Mesenchymal stem cell (in vitro differentiated cells and primary cell): ENCODE measurements at regions not wholly inside any gene's neighbourhood (a gene's known extent, or its start where the extent isn't known, plus 50 kb on each side); places are given as distances from the start of the nearest gene placed in this dataset.

Experiments
- DNase-seq: peaks from one replicate; pipeline ENCODE4 v3.0.0-alpha.2; 2013
- H2AFZ ChIP-seq: one replicate; pipeline ENCODE4 v1.6.1; 2013; ENCODE audit warnings: low read depth, mild to moderate bottlenecking, control low read depth, inconsistent platforms, low read length, moderate library complexity
- H2AK5ac ChIP-seq: 2 replicates; pipeline ENCODE4 v1.6.1; 2013; ENCODE audit warnings: low read length, moderate library complexity, mild to moderate bottlenecking, inconsistent platforms; ENCODE audit not compliant: severe bottlenecking
- H2BK120ac ChIP-seq: one replicate; pipeline ENCODE4 v1.6.1; 2013; ENCODE audit warnings: low read depth, mild to moderate bottlenecking, inconsistent platforms, low read length, moderate library complexity
- H2BK12ac ChIP-seq, 2 experiments: one replicate each; pipeline ENCODE4 v1.6.1; 2013; ENCODE audit warnings: inconsistent platforms in 2 of 2, low read length in 2 of 2, mild to moderate bottlenecking in 2 of 2, moderate library complexity in 2 of 2, control low read depth in 1 of 2
- H2BK15ac ChIP-seq: one replicate; pipeline ENCODE4 v1.6.1; 2013; ENCODE audit warnings: mild to moderate bottlenecking, low read depth, inconsistent platforms; ENCODE audit not compliant: poor library complexity, severe bottlenecking
- H2BK5ac ChIP-seq: 2 replicates; pipeline ENCODE4 v1.6.1; 2013; ENCODE audit warnings: low read depth, mild to moderate bottlenecking, low read length, control low read depth, inconsistent platforms; ENCODE audit not compliant: poor library complexity, severe bottlenecking
- H3K14ac ChIP-seq, 2 experiments: one replicate each; pipeline ENCODE4 v1.6.1; 2013; ENCODE audit warnings: inconsistent platforms in 2 of 2, low read length in 2 of 2, control low read depth in 1 of 2, mild to moderate bottlenecking in 1 of 2, moderate library complexity in 1 of 2
- H3K18ac ChIP-seq, 2 experiments: one replicate each; pipeline ENCODE4 v1.6.1; 2013; ENCODE audit warnings: inconsistent platforms in 2 of 2, low read length in 2 of 2, control low read depth in 1 of 2, low read depth in 1 of 2, mild to moderate bottlenecking in 1 of 2
- H3K23ac ChIP-seq, 2 experiments: one replicate each; pipeline ENCODE4 v1.6.1; 2013; ENCODE audit warnings: inconsistent platforms in 2 of 2, low read length in 2 of 2, mild to moderate bottlenecking in 2 of 2, moderate library complexity in 2 of 2, control low read depth in 1 of 2
- H3K27ac ChIP-seq: 2 replicates; pipeline ENCODE4 v1.5.1; 2013; ENCODE audit warnings: mild to moderate bottlenecking, moderate library complexity, low read length, control low read depth, inconsistent platforms; ENCODE audit not compliant: poor library complexity, severe bottlenecking
- H3K27me3 ChIP-seq, 2 experiments: 2 replicates each; pipeline versions ENCODE4 v1.6.1 to v1.7.0; 2013; ENCODE audit warnings: low read length in 2 of 2, mild to moderate bottlenecking in 2 of 2, moderate library complexity in 2 of 2, control low read depth in 1 of 2, inconsistent platforms in 1 of 2; ENCODE audit not compliant: control insufficient read depth in 1 of 2, insufficient read depth in 1 of 2
- H3K36me3 ChIP-seq, 2 experiments: 2 replicates each; pipeline versions ENCODE4 v1.6.1 to v1.7.0; 2013; ENCODE audit warnings: low read length in 2 of 2, control low read depth in 1 of 2, inconsistent platforms in 1 of 2, low read depth in 1 of 2, mild to moderate bottlenecking in 1 of 2; ENCODE audit not compliant: insufficient read depth in 2 of 2, control insufficient read depth in 1 of 2
- H3K4ac ChIP-seq, 2 experiments: one replicate each; pipeline ENCODE4 v1.6.1; 2013; ENCODE audit warnings: inconsistent platforms in 2 of 2, low read length in 2 of 2, mild to moderate bottlenecking in 2 of 2, moderate library complexity in 2 of 2, control low read depth in 1 of 2, low read depth in 1 of 2
- H3K4me1 ChIP-seq: 2 replicates; pipeline ENCODE4 v1.6.1; 2013; ENCODE audit warnings: low read depth, low read length, control low read depth; ENCODE audit not compliant: control insufficient read depth, insufficient read depth
- H3K4me2 ChIP-seq: 2 replicates; pipeline ENCODE4 v1.6.1; 2013; ENCODE audit warnings: low read length, mild to moderate bottlenecking, inconsistent platforms; ENCODE audit not compliant: poor library complexity, severe bottlenecking
- H3K4me3 ChIP-seq, 2 experiments: 2 replicates each; pipeline versions ENCODE4 v1.5.1 to v1.7.0; 2013; ENCODE audit warnings: low read length in 2 of 2, mild to moderate bottlenecking in 2 of 2, control low read depth in 1 of 2, low read depth in 1 of 2; ENCODE audit not compliant: insufficient read depth in 1 of 2
- H3K79me1 ChIP-seq: replicated peaks from 2 replicates; pipeline ENCODE4 v1.6.1; 2013; ENCODE audit warnings: mild to moderate bottlenecking, control low read depth, low read length, inconsistent platforms; ENCODE audit not compliant: poor library complexity, severe bottlenecking
- H3K9ac ChIP-seq: 2 replicates; pipeline ENCODE4 v1.7.0; 2013; ENCODE audit warnings: mild to moderate bottlenecking, low read length, moderate library complexity
- H3K9me3 ChIP-seq: 2 replicates; pipeline ENCODE4 v1.7.0; 2013; ENCODE audit warnings: mild to moderate bottlenecking, low read length; ENCODE audit not compliant: control insufficient read depth
- H4K8ac ChIP-seq: one replicate; pipeline ENCODE4 v1.6.1; 2013; ENCODE audit warnings: inconsistent platforms, mild to moderate bottlenecking, low read length, moderate library complexity
- H4K91ac ChIP-seq: one replicate; pipeline ENCODE4 v1.6.1; 2013; ENCODE audit warnings: mild to moderate bottlenecking, low read length, inconsistent platforms
- WGBS: methylation state at CpG from one replicate; pipeline ENCODE4 v1.1.7; 2013; ENCODE audit warnings: mixed read lengths; 5-methylcytosine and 5-hydroxymethylcytosine counted together

GRCh38 chr20:10137032-10137431 is 81.6 kb upstream of the SNAP25 start:
- no peaks in the 10 kb centered on the region for H3K4me1 ChIP-seq
- H3K9me3 ChIP-seq = no peaks in the 10 kb centered on the region

GRCh38 chr20:10137533-10137932 is 81.1 kb upstream of the SNAP25 start:
- no peak overlapping the region for H2BK5ac ChIP-seq
- H2BK12ac ChIP-seq = no peak overlapping the region
- no peak overlapping the region for H3K23ac ChIP-seq
- H2BK15ac ChIP-seq = no peak overlapping the region
- no peak overlapping the region for H4K91ac ChIP-seq
- 97% methylated on average over 3 of the region's 3 CpGs for WGBS
- H3K9me3 ChIP-seq = no peaks in the 10 kb centered on the region
- no peaks in the 10 kb centered on the region for H3K36me3 ChIP-seq
- H2AFZ ChIP-seq = no peak overlapping the region
- no peak overlapping the region for H3K18ac ChIP-seq
- H3K4me1 ChIP-seq = no peaks in the 10 kb centered on the region
- no peak overlapping the region for H3K14ac ChIP-seq
- H4K8ac ChIP-seq = no peak overlapping the region
- no peak overlapping the region for H3K4me2 ChIP-seq
- no peak overlapping the region for H3K27ac ChIP-seq
- no peaks in the 10 kb centered on the region for H3K79me1 ChIP-seq
- H2AK5ac ChIP-seq = no peak overlapping the region
- no peak overlapping the region for H3K4me3 ChIP-seq
- no peak overlapping the region for H2BK120ac ChIP-seq
- no peak overlapping the region for H3K4ac ChIP-seq
- no peak overlapping the region for H3K9ac ChIP-seq
- no peak for DNase-seq
- peaks cover 6 to 37% of the 10 kb centered on the region in 2 experiments for H3K27me3 ChIP-seq

More at GRCh38 chr20:10137032-10137431, 81.6 kb upstream of the SNAP25 start:
- no peak overlapping the region for H3K18ac ChIP-seq
- no peak overlapping the region for H2BK5ac ChIP-seq
- H4K91ac ChIP-seq = no peak overlapping the region
- H3K4ac ChIP-seq = no peak overlapping the region
- no peak overlapping the region for H3K4me2 ChIP-seq
- H2BK15ac ChIP-seq = no peak overlapping the region
- H2BK12ac ChIP-seq = no peak overlapping the region
- no peak for DNase-seq
- no peak overlapping the region for H3K23ac ChIP-seq
- peaks cover 10 to 41% of the 10 kb centered on the region in 2 experiments for H3K27me3 ChIP-seq
- H2AFZ ChIP-seq = no peak overlapping the region
- H3K14ac ChIP-seq = no peak overlapping the region
- no peak overlapping the region for H3K9ac ChIP-seq
- no peak overlapping the region for H2BK120ac ChIP-seq
- H4K8ac ChIP-seq = no peak overlapping the region
- no peaks in the 10 kb centered on the region for H3K36me3 ChIP-seq
- H3K27ac ChIP-seq = no peak overlapping the region
- no peak overlapping the region for H3K4me3 ChIP-seq
- H2AK5ac ChIP-seq = no peak overlapping the region
- 43% methylated on average over 3 of the region's 4 CpGs for whole genome bisulfite sequencing
- H3K79me1 ChIP-seq = no peaks in the 10 kb centered on the region

GRCh38 chr20:10157549-10157948 is 61.1 kb upstream of the SNAP25 start:
- 46% methylated on average over 1 of the region's 1 CpG for WGBS
- Histone ChIP-seq H3K27me3 (peaks cover 0 to 27% of the 10 kb centered on the region in 2 experiments), H2AK5ac (no peak overlapping the region), H3K18ac (no peak overlapping the region), H2BK5ac (no peak overlapping the region), H3K36me3 (no peaks in the 10 kb centered on the region), H4K8ac (no peak overlapping the region), H3K4me1 (no peaks in the 10 kb centered on the region), H3K4me2 (no peak overlapping the region), H3K79me1 (no peaks in the 10 kb centered on the region), H4K91ac (no peak overlapping the region), H2BK12ac (no peak overlapping the region), H3K4me3 (no peak overlapping the region), H3K27ac (no peak overlapping the region), H3K14ac (no peak overlapping the region), H3K23ac (no peak overlapping the region), H2AFZ (no peak overlapping the region), H3K4ac (no peak overlapping the region), H3K9ac (no peak overlapping the region), H2BK120ac (no peak overlapping the region), H3K9me3 (no peaks in the 10 kb centered on the region), H2BK15ac (no peak overlapping the region)
- no peak for DNase-seq

- no peak overlapping the region for H3K23ac ChIP-seq
- DNase-seq = no peak
- peaks cover 13% of the 10 kb centered on the region for H3K9me3 ChIP-seq
- H2BK15ac ChIP-seq = no peak overlapping the region
- H3K9ac ChIP-seq = no peak overlapping the region
- no peak overlapping the region for H2BK120ac ChIP-seq
- no peak overlapping the region for H3K4ac ChIP-seq
- no peak overlapping the region for H2BK12ac ChIP-seq
- H3K36me3 ChIP-seq = no peaks in the 10 kb centered on the region
- H3K14ac ChIP-seq = no peak overlapping the region
- H2AFZ ChIP-seq = no peak overlapping the region
- H4K8ac ChIP-seq = no peak overlapping the region
- H2BK5ac ChIP-seq = no peak overlapping the region
- no peak overlapping the region for H3K4me3 ChIP-seq
- no peak overlapping the region for H3K27ac ChIP-seq
- H3K79me1 ChIP-seq = no peaks in the 10 kb centered on the region
- peaks cover 0 to 4% of the 10 kb centered on the region in 2 experiments for H3K27me3 ChIP-seq
- no peaks in the 10 kb centered on the region for H3K4me1 ChIP-seq
- 70% methylated on average over 2 of the region's 2 CpGs for WGBS
- H2AK5ac ChIP-seq = no peak overlapping the region
- H4K91ac ChIP-seq = no peak overlapping the region
- no peak overlapping the region for H3K18ac ChIP-seq
- no peak overlapping the region for H3K4me2 ChIP-seq
Observed at GRCh38 chr20:10167040-10167439, 51.6 kb upstream of the SNAP25 start.
